GM18907 (cell line): ENCODE measurements at regions not wholly inside any gene's neighbourhood (a gene's known extent, or its start where the extent isn't known, plus 50 kb on each side); places are given as distances from the start of the nearest gene placed in this dataset.

ENCODE experiments used
- ATAC-seq: cut with Tn5 transposase; IDR thresholded peaks from one replicate; pipeline ENCODE4 v1.9.1; 2021; ENCODE audit warnings: mild to moderate bottlenecking, moderate library complexity; ENCODE audit not compliant: unreplicated experiment

- no peak for ATAC-seq
Observed at GRCh38 chr1:81700728-81701470, 99.8 kb upstream of the ADGRL2 start.

- no peak for ATAC-seq
Observed at GRCh38 chr1:81699234-81699633, 101.5 kb upstream of the ADGRL2 start.

- ATAC-seq, result no peak
Observed at GRCh38 chr1:81695741-81696140, 105.0 kb upstream of the ADGRL2 start.

- ATAC-seq, result no peak
Observed at GRCh38 chr1:81693316-81693715, 107.4 kb upstream of the ADGRL2 start.

- no peak for ATAC-seq
Observed at GRCh38 chr1:81690676-81691453, 109.9 kb upstream of the ADGRL2 start.

GRCh38 chr1:81689531-81689941 lies 111.2 kb upstream of the ADGRL2 start:
- ATAC-seq, result no peak

GRCh38 chr1:81682490-81682889 lies 118.2 kb upstream of the ADGRL2 start:
- ATAC-seq, result no peak

- ATAC-seq, result no peak
Observed at GRCh38 chr1:81681601-81682266, 119.0 kb upstream of the ADGRL2 start.

- ATAC-seq, result no peak
Observed at GRCh38 chr1:81681114-81681513, 119.6 kb upstream of the ADGRL2 start.

- no peak for ATAC-seq
Observed at GRCh38 chr1:81679942-81680341, 120.8 kb upstream of the ADGRL2 start.

- no peak for ATAC-seq
Observed at GRCh38 chr1:81678779-81679178, 122.0 kb upstream of the ADGRL2 start.

GRCh38 chr1:81672766-81673165 lies 128.0 kb upstream of the ADGRL2 start:
- ATAC-seq, result no peak

- no peak for ATAC-seq
Observed at GRCh38 chr1:81671038-81671437, 129.7 kb upstream of the ADGRL2 start.

- no peak for ATAC-seq
Observed at GRCh38 chr1:81670286-81670685, 130.4 kb upstream of the ADGRL2 start.

GRCh38 chr1:81666586-81666985 lies 134.1 kb upstream of the ADGRL2 start:
- no peak for ATAC-seq

- no peak for ATAC-seq
Observed at GRCh38 chr1:81664341-81664740, 136.4 kb upstream of the ADGRL2 start.

GRCh38 chr1:81662913-81663526 lies 137.7 kb upstream of the ADGRL2 start:
- ATAC-seq, result no peak

- ATAC-seq, result no peak
Observed at GRCh38 chr1:81660286-81660685, 140.4 kb upstream of the ADGRL2 start.

- no peak for ATAC-seq
Observed at GRCh38 chr1:81654657-81655056, 146.1 kb upstream of the ADGRL2 start.

GRCh38 chr1:81654147-81654546 lies 146.6 kb upstream of the ADGRL2 start:
- no peak for ATAC-seq

GRCh38 chr1:81650776-81651175 lies 150.0 kb upstream of the ADGRL2 start:
- no peak for ATAC-seq
